ENCODE measurements at regions not wholly inside any gene's neighbourhood (a gene's known extent, or its start where the extent isn't known, plus 50 kb on each side); places are given as distances from the start of the nearest gene placed in this dataset.

GRCh38 chr3:22894865-22895264 lies 308.3 kb upstream of the UBE2E2 start:
- WGBS (ENCODE audit: missing lambda C conversion rate): 0% methylated on average over 1 of the region's 1 CpG
- Histone ChIP-seq H3K9me3 (no peaks in the 10 kb centered on the region), H3K4me2 (no peak overlapping the region), H3K4me1 (no peaks in the 10 kb centered on the region), H3K27ac (no peak overlapping the region), H3K4me3 (no peak overlapping the region)
- TF ChIP-seq USF2 (IDR thresholded peaks at IDR 0.05) (no peak), KDM1A (IDR thresholded peaks at IDR 0.05; ENCODE audit: low read depth) (no peak), EHMT2 (IDR thresholded peaks at IDR 0.05; ENCODE audit: low read depth) (no peak), RARB (CRISPR knock-in tag; IDR thresholded peaks at IDR 0.05) (no peak), FOXS1 (CRISPR knock-in tag; IDR thresholded peaks at IDR 0.05) (no peak), CHD2 (IDR thresholded peaks at IDR 0.05; ENCODE audit: low read length, partially characterized antibody) (no peak), ZNF302 (CRISPR knock-in tag; IDR thresholded peaks at IDR 0.05) (no peak), HDAC2 (IDR thresholded peaks at IDR 0.05) (no peak), HOXB5 (CRISPR knock-in tag; IDR thresholded peaks at IDR 0.05) (no peak), ZC3H11A (IDR thresholded peaks at IDR 0.05) (no peak), TFCP2L1 (CRISPR knock-in tag; IDR thresholded peaks at IDR 0.05) (no peak), HMGXB4 (CRISPR knock-in tag; IDR thresholded peaks at IDR 0.05; ENCODE audit: borderline replicate concordance) (no peak), CHD4 (IDR thresholded peaks at IDR 0.05; ENCODE audit: borderline replicate concordance) (no peak), EP300 (IDR thresholded peaks at IDR 0.05) (no peak), POLR2A (IDR thresholded peaks at IDR 0.05; ENCODE audit: low read length) (no peak), SMC3 (IDR thresholded peaks at IDR 0.05) (no peak), PBX3 (IDR thresholded peaks at IDR 0.05) (no peak), NFE2L2 (conservative IDR thresholded peaks at IDR 0.05; ENCODE audit: low read length) (no peak), ATOH8 (CRISPR knock-in tag; IDR thresholded peaks at IDR 0.05; ENCODE audit: low read depth) (no peak)
- ATAC-seq (no peak), FAIRE-seq (no peak), DNase-seq (ENCODE audit: low read depth in 1 of 2, low spot score in 1 of 2) (no peak)
- ChIA-PET CTCF (interaction anchor here (1.0 kb wide), 1 partner anchor 17 kb away, joined by 3 read pairs; no protein-coding TSS in a partner anchor), POLR2A (no interaction called here)

GRCh38 chr3:22895671-22896070 lies 307.5 kb upstream of the UBE2E2 start:
- no peaks in the 10 kb centered on the region for H3K9me3 ChIP-seq
- no peaks in the 10 kb centered on the region for H3K4me1 ChIP-seq
- WGBS (ENCODE audit: missing lambda C conversion rate): 10% methylated on average over 3 of the region's 3 CpGs
- FAIRE-seq (no peak), ATAC-seq (no peak), DNase-seq (ENCODE audit: low read depth in 1 of 2, low spot score in 1 of 2) (no peak)
- ChIA-PET POLR2A (no interaction called here), CTCF (no interaction called here)
- TF ChIP-seq REST (IDR thresholded peaks at IDR 0.05): no peak
- TF ChIP-seq MAX (IDR thresholded peaks at IDR 0.05): no peak
- TF ChIP-seq SMC3 (IDR thresholded peaks at IDR 0.05): no peak
- no peak for TF ChIP-seq CHD2 (IDR thresholded peaks at IDR 0.05; ENCODE audit: low read length, partially characterized antibody)
- TF ChIP-seq CBX8 (IDR thresholded peaks at IDR 0.05): no peak
- no peak for TF ChIP-seq RFX5 (IDR thresholded peaks at IDR 0.05)
- no peak for TF ChIP-seq USF2 (IDR thresholded peaks at IDR 0.05)
- no peak for TF ChIP-seq KDM5A (IDR thresholded peaks at IDR 0.05)
- no peak for TF ChIP-seq BCL3 (IDR thresholded peaks at IDR 0.05)
- no peak for TF ChIP-seq HOXB5 (CRISPR knock-in tag; IDR thresholded peaks at IDR 0.05)
- no peak for TF ChIP-seq TFCP2L1 (CRISPR knock-in tag; IDR thresholded peaks at IDR 0.05)
- H3K27ac ChIP-seq: no peak overlapping the region
- no peak overlapping the region for H3K4me3 ChIP-seq
- no peak overlapping the region for H3K4me2 ChIP-seq
